Stimulated activated CD8-positive, alpha-beta memory T cell treated with anti-CD3 and anti-CD28 coated beads, Interleukin-12 subunit alpha, Interleukin-12 subunit beta, amount 100 ng/mL, for 24 hours (primary cell): ENCODE measurements at regions not wholly inside any gene's neighbourhood (a gene's known extent, or its start where the extent isn't known, plus 50 kb on each side); places are given as distances from the start of the nearest gene placed in this dataset.
"Not testable (repeated sequence)": the region's sequence is repeated elsewhere in the genome, so short reads cannot be mapped to it uniquely, and the experiment has no call there.

Source experiments
- DNase-seq: peaks from one replicate; pipeline ENCODE4 v3.0.0-alpha.2; 2020; ENCODE audit errors: extremely low read depth

DNA sequence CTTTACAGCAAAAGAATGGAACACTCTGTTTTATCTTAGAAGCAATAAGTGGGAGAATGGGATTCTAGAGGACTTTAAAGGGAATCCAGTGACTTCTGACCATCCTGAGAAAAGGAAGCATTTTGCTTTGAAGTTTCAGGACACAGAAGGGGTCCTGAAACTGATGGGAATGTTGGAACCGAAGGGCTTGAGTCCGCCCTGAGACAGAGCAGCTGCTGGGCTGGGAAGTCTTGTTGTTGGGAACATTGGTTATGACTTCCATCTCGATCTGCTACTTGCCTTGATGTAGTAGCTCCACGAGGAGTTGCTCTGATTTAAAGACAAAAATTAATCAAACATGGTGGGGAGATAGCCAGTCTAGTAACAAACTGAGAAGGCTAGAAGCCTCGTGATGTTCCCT is 177.6 kb downstream of the JCAD start:
- DNase-seq = no peak

DNA sequence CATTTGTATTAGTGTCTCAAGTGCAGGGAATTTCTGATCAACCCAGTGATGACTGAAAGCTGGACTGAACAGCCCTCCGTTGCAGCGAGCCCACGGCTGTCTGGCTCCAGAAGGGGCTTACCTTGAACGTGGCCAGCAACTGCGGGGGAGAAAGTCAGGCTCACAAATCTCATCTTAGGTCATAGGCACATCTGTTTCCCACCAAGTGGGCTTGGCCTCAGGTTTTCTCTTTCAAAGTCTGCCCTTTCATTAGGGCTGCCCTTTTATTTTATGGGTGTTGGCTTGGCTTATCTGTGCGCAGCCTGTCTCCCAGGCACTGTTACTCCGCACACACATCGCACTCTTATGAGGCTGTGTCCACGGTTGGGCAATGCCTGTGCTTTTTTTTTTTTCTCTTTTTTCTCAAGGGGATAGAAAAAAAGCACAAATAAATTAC is 178.0 kb downstream of the JCAD start:
- DNase-seq = no peak

DNA sequence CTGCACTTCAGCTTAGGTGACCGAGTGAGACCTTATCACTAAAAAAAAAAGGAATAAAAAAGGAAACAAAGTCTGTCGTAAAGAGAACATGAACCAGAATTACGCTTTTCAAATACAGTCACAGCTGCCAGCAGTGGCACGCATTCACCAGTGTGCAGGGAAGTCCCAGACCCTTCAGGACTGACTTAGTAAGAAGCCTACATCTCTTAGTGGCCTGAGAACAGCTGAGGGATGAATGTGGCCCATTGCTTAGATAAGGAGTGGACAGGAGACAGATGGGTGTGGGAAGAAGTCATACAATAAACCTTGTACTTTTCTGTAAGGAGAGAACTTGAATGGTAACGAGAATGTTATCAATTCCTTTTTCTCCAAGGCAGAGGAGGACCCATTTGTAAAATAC is 178.5 kb downstream of the JCAD start:
- no peak for DNase-seq

DNA sequence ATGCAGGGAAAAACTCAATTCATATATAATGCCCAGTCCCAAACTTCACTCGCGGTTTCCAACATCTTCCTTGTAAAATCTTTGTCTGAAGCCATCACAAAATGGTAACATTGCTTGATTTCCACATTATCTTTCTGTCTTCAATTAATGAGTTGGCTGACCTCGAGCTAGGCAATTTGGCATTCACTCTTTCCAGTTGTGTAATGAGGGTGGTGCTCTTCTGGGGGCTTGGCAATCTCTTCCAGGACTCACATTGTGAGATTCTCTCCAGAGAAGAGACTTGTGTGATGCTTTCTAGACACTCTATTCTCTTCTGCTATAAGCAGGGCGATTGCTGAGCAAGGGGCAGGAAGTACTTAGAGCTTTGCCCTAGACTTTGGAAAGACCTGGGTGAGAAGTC is 179.5 kb downstream of the JCAD start:
- DNase-seq = no peak

DNA sequence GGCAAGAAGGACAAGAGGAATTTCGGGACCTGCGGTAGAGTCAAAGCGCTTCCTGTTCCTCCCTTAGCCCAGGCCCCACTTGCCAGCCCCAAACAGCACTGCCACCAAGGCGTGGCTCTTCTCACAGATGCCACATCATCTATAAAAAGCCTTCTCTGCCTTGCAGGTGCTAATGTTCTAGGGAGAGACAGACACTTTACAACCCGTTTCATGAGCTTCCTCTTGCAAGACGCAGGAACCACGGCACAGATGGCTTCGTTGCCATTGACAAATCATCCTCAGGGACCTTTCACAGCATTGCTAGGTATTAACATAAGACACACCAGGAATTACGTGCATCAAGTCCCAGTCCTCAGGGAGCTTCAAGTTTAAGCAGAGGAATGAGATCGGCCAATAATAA is 180.9 kb downstream of the JCAD start:
- DNase-seq = no peak

DNA sequence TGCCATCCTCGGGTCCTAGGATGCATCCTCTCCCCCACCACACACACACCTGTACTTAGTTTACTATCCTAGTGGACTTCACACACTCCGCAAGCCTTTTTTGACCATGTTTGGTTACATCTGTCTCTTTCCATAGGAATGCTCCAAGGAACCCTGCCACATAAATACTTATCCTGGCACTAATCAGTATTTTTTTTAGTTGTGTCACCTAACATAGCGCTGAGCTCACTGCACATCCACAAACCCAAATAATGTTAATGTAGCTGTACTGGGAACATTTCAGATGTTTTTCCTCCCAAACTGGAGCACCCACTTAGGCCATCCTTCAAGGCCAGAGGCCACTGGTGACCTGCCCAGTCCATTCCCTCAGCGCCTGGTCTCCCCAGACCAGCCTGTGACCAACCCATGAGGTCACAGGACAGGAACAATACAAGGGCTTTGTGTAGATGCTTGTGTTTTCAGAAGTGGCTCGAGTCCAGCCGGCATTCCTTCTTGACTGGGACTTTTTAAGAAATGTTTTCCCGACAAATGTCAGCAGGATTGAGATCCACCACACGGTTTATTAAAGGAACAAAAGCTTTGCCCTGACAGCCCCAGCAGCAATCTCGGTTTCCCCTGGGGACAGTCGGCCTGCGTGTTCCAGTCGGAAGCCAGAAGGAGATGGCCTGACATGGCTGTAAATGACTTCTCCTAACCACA is 181.4 kb downstream of the JCAD start:
- DNase-seq = no peak

DNA sequence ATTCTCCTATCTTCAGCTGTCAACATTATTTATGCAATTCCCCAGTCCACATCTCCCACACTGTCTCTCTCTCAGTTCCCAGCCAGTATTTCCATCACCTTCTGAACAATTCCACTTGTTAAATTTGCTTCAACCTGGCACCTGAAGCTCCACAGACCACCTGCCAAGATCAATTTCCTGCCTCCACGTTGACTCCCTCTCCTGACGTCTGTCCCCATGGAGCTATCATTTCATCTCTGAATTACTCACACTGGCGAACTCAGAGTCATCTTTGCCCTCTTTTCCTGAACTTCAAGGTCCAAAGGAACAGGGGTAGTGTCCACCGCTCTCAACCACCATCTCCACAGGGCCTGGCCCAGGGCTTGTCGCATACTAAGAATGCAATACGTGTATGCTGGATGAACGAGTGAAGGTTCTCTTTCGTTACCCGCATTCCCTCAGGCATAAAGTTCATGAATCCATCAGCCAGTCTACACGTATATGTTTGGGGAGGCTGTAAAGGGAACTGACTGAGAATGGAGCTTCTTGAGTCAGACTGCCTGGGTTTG is 183.3 kb downstream of the JCAD start:
- DNase-seq = no peak

DNA sequence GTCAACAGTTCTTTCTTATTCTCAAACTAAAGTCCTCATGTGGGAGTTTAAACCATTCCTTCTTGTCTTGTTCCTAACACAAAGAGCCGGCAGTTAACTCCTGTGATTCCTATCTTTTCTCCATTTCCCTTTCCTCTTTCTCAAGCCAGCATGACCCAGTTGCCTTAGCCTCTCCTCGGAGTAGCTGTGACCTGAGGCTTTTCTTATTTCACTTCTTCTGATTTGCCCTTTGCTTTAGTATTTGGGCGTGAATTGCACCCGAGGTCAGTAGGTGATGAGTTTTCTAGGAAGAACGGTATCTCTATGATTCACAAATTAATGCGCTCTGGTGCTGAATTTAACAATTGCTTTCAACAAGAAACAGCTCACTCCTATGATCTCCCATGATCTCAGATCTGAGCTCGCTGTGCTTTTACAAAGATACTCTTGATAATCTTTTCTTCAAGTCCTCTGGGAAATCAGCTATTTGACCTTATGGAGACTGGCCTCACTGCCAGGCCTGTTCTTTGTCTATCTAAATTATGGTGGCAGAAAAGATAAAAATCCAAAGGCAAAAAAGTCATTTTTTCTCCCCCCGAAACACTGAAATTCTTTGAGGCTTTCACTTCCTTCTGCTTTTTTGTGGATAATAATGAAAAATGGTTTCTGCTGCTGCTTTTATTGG is 184.6 kb downstream of the JCAD start:
- no peak for DNase-seq

DNA sequence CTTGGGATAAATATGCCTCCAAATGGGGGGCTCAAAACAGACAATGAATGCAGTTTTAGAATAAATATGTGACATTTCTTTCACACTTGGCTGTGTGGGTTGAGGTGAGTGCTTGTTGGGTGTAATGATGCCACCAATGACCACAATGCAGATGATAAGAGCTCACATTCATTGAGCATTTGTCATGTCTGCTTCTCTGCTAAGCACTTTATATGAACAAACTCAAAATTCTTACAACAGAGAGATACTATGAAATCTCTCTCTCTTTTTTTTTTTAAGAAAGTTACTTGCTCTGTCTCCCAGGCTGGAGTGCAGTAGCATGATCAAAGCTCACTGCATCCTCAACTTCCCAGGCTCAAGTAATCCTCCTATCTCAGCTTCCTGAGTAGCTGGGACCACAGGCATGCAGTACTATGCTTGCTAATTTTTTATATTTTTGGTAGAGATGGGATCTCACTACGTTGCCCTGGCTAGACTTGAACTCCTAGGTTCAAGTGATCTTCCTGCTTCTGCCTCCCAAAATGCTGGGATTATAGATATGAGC is 185.4 kb downstream of the JCAD start:
- no peak for DNase-seq

DNA sequence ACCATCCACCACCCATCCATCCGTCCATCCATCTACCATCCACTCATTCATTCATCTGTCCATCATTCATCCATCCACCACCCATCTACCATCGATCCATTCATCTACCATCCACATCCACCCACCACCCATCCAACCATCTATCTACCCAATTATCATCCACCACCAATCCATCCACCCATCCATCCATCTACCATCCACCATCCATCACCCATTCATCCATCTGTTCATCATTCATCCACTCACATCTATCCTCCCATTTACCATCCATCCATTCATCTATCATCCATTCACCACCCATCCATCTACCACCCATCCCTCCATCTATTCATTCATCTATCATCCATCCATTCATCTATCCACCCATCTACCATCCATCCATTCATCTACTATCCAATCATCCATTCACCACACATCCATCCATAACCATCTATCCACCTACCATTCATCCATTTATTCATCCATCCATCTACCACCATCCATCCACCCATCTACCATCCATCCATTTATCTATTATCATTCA is 188.8 kb downstream of the JCAD start:
- DNase-seq = no peak

DNA sequence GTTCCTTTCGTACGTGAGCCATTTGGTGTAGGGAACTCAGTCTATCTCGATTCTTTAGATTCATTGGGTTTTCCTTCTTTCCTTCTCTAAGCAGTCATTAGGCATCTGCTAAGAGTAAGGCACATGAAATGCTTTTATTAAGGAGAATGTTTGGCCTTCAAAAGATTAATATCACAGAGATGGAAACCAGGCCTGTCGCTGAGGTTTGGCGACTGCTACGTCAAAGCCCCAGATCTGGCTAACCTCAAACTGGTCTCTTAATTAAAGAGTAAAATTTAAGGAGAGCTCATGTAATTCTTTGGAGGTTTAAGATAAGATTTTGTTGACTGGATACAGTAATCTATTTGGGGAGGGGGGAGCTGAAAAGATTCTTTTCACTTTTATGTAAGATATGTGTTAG is 189.8 kb downstream of the JCAD start:
- no peak for DNase-seq

DNA sequence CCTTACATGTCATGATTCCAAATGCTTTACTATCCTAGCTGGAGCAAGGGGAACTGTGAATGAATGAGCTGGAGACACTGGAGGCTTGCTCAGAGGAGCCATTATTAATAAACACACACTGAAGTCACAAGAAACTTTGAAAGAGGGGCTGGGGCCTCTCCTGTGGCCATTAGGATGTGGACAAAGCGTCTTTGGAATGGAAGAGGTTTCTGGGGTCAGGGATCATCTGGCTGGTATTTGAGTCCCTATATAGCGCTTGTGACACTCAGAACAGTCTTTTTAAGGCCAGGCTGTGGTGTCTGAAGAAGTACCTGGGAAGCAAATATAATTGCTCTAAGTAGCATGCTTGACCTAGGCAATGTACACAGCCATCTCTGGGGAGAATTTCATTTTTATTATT is 193.0 kb downstream of the JCAD start:
- DNase-seq = no peak

DNA sequence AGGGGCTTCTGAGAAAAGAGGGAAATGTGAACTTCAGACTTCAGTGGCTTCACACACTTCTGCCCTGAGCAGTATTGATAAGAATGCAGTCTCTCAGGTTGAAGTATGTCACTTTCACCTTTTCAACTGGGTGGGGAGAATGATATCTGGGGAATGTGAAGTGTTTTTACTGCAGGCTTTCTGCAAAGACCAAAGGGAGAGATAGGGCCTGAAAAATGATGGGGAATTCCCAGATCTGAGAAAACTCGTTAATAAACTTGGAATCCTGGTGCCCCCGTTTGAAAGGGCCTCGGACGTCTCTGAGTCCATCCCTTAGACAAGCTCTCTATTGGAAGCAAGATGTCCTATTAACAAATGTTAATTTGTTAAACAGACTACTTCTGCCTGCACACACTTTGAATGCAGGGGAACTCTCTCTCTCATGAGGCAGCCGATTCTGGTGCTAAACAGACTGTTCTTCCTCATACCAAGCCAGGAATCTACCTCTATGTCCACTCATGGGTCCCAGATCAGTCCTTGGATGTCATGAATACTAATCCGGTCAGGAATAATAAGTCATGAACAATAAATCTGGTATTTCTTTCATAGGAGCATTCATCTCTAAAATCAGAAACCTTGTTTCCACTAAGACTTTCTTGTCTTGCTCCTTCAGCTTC is 193.6 kb downstream of the JCAD start:
- no peak for DNase-seq

DNA sequence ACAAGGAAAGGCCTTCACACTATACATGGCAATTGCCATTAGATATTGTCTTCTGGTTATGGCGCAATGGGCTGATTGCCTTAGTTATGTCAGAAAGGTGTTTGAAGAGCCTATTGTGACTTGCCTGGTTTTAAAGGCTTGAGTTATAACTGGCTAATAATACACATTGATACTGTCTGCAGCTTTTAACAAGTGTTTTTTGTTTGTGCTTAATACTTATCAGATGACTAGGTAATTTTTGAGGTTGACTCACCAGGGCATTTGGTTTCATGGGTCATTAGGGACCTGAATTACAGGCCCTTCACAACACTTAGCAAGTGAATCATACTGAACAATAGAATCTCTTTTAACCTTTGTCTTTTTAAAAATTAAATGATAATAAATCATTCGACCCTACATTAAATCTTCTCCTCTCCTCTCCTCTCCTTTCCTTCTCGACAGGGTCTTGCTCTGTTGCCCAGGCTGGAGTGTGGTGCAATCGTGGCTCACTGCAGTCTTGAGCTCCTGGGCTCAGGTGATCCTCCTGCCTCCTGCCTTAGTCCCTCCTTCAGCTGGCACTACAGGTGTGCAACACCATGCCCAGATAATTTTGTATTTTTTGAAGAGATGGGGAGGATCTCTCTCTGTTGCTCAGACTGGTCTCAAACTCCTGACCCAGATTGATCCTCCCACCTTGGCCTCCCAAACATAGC is 196.3 kb downstream of the JCAD start:
- no peak for DNase-seq

DNA sequence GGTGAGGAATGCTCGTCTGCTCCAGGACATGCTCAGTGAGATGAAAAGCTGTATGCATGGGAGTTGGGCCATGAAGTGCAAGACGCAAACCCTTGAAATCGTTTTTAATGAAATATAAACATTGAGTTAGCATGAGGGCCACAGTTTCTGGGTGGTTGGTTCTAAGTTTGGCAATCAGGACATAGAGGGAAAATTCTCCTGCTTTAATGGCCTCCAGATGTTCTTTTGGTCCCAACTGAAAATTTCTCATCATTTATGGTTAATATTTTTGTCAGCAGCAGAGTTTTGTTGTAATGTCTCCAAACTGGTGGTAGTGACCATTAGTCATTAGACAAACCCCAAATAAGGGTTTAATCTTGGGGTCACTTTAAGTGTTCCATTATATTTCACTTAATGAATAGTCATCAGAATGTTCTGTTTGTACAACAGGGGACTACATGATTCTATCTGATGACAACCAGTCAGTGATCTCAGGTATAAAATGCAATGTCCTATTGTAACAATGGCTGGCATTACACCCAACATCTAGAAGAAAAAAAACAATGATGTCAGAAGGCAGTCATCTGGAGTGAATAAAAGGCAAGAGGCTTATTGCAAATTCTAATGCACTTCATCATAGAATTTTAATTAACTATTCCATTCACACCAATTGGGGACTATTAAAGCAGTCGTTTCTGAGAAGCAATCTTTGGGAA is 197.4 kb downstream of the JCAD start:
- DNase-seq = no peak

DNA sequence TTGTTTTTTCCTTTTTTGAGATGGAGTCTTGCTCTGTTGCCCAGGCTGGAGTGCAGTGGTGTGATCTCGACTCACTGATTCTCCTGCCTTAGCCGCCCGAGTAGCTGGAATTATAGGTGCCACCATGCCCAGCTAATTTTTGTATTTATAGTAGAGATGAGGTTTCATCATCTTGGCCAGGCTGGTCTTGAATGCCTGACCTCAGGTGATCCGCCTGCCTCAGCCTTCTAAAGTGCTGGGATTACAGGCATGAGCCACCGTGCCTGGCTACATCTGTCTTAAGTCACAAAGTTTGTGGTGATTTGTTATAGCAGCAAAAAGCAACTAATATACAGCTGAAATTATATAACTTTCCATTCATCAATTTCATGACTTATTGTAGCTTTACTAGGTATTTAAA is 198.2 kb downstream of the JCAD start:
- DNase-seq = not testable (repeated sequence)

DNA sequence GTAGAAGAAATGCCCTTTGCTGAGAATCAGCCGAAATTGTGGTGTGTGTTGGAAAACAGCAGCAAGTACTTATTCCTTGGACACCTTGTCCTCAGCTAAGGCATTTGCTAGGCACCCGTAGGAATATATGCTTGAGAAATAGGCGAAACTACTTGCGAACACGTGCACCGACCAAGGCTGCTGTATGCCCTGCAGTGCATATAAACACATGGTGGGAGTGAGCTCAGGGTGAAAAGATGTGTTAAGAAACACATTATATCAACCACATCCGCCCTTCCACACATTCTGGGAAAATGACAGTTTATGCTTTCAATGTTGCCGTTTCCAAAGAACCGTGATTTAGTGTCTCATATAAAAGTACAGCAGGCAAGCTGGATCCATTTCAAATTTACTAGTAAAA is 199.2 kb downstream of the JCAD start:
- DNase-seq = no peak

DNA sequence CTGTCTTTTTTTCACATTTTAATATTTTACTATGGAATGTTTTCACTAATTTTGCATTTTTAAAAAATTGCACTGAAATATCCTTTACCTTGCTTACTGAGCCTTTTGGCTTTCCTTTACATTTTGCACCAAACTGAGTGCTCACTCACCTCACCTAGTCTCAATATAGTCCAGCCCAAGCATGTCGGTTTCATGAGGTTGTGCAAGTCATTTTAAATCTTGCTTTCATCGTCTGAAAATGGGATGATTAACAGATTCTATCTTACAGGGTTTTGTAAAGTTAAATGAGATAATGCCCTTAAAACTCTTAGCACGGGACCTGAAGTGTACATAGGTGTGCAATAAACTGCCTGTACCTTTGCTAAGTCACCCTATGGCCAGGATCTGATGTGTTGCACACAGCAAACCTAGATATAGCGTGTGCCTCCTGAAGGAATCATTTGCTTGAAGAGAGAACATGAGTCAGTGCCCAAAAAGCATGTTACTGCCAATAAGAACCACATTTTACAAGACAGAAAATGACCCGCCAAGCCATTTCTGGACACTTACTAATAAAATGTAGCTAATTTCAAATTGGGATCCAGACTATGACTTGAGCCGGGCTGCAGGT is 199.8 kb downstream of the JCAD start:
- no peak for DNase-seq

DNA sequence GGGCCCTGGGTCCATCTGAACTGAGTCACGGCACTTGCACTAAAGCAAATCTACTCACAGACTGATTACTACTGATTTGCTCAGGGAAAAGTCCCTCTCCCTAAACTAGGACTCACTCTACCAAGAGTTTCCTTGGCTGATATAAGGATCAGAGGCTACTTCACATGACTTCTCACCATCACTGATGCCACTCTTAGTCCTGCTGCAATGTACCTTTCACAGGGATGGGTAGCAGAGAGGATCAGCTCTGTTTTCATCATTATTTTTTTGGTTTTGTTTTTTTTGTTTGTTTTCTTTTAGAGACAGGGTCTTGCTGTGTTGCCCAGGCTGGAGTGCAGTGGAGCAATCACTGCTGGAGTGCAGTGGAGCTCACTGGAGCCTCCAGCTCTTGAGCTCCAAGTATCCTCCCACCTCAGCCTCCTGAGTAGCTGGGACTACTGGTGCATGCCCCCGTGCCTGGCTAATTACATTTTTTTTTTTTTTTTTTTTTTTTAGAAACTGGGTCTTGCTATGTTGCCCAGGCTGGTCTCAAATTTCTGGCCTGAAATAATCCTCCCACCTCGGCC is 200.6 kb downstream of the JCAD start:
- DNase-seq = no peak
